Islet of Langerhans (tissue), 1 donor: ENCODE measurements at regions not wholly inside any gene's neighbourhood (a gene's known extent, or its start where the extent isn't known, plus 50 kb on each side); places are given as distances from the start of the nearest gene placed in this dataset.

Experiments used
- FAIRE-seq: peaks from one replicate; lab custom pipeline; 2011; peaks lifted over from hg19 to GRCh38; lab: Jason Lieb, UNC

DNA sequence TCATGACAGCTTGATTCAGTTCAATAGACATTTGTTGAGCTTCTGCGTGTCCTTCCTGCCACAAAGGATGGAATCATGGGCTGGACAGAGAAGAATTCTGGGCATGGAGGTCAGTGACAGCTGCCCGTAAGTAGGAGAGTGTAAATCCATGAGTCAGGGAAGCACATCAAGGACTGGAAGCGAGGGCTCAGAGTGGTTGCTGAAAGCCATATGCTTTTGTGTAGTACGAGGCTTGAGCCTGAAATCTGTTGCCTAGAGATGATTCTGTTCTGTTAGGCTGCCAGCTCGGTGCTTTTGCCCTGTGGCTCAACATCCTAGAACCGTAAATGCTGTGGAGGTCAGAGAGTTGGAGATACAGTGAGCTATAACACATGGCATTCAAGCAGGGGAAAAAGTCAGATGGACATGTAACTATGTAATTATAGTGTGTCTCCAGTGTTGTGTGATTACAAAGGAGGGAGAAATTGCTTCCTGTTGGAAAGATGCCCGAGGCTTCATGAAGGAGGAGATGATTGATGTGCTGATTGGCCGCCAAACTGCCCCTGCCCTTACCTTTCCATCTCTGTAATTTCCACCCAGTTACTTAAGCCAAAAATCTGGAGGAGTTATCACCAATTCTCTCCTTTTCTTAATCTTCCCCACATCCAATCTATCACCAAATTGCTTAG lies 92.8 kb upstream of the CACNA1E start:
- peak; percentile 94 for FAIRE-seq

DNA sequence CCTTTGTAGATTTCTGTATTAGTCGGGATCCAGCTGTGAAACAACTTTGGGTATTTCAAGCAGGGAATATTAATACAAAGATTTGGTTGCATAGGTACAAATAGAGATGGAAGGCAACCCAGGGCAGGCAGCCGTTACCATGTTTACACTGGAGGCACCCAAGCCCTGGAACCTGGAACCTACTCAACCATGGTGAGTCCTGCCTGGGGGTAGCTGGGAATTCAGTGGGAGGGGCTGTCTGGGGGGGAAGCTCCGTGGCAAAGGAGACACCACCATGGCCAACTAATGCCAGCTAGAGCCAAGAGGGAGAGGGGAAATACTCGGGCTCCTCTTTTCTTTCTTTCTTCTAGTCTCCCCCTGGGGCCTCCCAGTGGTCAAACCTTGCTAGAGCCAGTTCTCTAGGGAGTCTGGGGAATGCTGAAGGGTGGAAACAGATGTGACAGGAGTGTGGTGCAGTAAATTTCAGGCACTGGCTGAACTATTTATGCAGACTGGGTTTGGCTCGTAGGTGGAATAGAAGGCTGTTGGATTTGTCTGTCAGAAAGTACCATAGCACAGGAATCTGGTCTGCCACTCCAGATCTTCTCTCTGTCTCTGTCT lies 91.9 kb upstream of the CACNA1E start:
- no peak for FAIRE-seq

DNA sequence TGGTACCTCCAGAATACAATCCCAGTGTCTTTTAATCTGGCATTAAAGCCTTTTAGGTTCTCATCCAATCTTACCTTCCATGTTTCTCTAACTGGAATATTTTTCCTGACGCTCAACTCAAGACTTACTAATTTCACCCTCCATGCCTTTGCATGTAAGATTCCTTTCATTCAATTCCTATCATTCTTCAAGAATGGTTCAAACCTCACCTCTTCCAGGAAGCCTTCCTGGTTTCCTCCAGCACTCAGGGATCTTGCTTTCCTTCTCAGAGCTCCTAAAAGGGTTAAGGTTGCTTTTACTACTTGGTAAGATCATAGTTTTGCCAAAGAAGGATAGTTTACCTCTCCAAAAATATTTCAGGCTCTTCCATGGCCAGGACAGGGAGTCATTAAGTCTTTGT lies 91.2 kb upstream of the CACNA1E start:
- no peak for FAIRE-seq

DNA sequence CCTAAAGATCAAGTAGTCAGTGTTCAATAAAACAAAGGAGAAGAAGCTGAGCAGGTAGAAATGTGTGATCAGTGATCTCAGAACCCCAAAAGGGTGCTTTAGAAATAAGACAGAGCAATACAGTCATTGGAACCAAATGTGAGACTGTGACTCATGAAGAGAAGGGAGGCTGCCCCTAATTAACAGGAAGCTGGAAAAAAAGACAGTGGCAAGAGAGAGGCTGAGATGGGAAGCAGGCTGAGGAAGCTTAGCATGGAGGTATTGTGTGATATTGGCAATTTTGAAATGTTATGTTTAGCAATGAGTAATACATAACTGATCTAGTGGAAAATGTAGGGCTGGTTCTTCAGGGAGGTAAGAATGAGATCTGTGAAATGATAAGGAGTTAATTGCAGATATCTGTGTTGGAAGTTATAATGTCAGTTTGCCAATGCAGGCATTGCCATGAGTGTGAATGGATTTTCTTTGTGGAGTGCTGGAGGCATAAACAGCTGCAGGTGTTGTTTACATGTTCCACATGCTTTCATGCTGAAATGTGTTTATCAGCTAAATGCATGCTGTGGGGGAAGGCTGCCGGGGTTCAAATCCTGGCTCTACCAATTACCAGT lies 90.6 kb upstream of the CACNA1E start:
- no peak for FAIRE-seq

DNA sequence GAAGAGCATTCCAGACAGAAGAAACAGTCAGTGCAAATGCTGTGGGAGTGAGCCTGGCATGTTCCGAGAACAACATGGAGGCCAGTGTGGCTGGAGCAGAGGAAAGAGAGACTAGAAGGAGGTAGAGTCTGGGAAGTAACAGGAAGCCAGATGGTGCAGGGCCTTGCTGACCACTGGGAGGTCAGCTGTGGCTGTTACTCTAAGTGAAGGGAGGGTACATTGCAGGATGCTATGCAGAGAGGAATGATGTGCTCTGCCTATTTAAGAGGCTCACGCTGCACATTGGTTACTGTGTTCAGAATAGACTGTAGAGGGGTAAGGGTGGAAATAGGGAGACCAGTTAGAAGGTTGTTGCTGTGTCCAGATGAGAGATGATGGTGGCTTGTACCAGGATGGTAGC lies 88.6 kb upstream of the CACNA1E start:
- FAIRE-seq = no peak

DNA sequence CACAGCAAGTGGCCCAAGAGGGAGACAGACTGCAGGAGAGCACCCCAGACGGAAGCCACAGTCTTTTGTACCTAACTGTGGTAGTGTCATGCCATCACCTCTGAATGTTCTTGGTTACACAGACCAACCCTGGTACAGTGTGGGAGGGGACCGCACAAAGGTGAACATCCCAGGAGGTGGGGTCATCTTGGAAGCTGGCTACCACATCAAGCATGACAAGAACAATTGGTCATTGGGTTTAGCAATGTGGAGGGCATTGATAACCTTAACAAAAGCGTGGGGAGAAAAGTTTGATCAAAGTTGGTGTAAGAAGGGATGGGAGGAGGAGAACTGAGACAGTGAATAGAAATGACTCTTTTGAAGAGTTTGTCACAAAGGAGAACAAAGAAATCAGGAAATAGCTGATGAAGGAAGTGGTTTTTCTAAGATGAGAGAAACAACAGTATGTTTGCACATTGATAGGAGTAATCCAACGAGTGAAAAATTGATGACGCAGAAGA lies 87.1 kb upstream of the CACNA1E start:
- no peak for FAIRE-seq

DNA sequence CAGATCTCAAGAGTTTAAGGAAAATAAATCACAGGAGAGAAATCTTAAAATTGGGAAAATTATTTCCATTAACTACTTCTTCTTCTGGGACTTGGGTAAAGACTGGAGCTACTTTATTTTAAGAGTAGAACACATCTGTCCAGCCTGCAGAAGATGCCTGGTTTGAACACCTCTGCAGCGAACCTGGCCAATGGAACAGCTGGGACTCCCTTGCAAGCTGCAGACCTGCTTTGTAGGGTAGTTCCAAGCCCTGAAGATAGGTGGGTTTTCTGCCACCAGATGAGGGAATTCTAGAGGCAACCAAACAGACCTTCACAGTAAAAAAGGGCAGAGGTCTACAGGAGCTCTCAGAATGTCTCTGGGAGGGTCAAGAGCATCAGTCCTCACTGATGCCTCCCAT lies 86.5 kb upstream of the CACNA1E start:
- no peak for FAIRE-seq

DNA sequence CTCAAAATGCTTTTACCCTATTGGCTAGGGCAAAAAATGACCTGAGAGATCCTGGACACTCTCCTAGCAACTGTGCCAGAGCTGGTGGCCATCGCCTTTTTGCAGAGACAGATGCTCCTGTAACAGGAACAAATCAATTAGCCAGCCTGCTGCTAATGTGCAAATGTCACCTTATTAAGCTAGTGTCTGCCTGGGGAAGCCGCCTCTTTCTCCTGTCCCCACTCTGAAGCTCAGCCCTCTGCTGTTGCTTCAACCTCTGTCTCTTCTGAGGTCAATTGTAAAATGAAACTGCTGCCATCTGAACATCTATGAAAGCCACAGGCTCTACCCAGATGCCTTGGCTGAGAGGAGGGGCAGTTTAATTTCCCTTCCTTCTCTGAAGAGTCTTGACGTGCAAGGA lies 85.5 kb upstream of the CACNA1E start:
- FAIRE-seq = peak; percentile 62

DNA sequence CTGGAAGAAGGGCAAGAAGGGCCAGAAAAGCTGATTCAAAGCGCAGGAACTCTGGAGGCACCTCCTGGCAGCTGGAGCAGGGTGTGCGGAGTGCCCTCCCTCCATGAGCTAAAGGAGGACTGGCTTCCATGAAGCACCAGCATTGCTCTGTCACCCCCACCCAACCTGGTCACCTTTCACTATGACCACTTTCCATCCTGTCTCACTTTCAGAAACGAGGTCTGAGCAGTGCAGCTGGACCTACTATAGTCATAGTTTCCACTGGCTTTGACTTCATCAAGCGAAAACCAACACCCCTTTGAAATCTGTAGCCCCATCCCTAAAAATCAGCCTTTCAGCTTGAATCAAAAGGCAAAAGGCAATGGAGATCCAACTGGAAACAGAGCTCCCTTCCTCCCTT lies 84.8 kb upstream of the CACNA1E start:
- no peak for FAIRE-seq

DNA sequence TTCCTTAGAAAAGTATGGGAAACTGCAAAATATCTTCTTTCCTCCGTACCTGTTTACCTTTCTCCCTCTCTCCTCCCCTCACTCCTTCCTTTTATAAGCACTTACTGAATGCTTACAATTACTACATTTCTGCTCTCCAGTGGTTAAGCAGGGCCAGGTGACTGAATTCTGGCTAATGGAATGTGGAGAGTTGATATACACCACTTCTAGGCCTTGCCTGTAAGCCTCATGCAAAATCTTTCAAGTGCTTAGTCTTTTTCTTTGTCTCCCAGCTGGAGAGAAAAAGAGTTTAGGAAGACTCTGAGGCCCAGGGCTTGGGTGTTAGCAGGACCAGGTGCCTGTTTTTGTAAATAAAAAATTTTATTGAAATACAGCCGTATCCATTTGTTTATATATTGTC lies 77.7 kb upstream of the CACNA1E start:
- FAIRE-seq = no peak

DNA sequence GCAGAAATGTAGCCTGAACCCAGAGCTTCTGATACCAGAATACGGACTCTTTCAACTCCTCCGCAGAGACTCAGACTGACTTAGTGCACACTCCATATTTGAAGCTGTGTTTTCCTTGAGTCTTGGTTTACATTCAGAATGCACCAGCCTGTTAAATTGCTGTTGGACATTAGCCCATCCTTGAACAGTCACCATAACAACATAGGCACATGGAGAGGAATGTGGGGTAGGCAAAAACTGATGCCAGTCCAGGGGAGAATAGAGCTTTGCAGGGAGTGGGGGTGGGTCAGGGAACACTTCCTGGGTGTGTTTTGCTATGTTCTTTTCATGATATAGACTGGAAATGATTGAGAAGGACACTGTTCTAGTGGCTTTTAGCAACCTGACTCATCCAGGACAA lies 76.3 kb upstream of the CACNA1E start:
- FAIRE-seq = no peak

DNA sequence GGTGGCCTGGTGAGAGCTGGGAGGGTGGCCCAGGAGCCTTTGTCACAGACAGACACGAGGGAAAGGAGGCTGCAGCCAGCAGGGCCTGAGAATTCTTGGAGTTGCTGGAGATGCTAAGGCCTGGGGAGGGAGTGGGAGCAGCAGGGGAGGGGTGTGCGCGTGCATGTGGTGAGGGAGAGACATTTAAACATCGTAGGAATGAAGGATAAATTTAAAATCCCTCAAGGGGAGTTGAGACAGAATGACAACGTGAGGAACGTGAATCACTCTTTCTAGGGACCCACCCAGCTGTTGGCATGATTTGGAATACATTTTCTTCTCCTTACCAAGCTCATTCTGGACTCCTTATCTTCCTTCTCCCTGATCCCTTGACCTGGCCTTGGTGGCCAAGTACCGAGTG lies 73.3 kb upstream of the CACNA1E start:
- FAIRE-seq = no peak

DNA sequence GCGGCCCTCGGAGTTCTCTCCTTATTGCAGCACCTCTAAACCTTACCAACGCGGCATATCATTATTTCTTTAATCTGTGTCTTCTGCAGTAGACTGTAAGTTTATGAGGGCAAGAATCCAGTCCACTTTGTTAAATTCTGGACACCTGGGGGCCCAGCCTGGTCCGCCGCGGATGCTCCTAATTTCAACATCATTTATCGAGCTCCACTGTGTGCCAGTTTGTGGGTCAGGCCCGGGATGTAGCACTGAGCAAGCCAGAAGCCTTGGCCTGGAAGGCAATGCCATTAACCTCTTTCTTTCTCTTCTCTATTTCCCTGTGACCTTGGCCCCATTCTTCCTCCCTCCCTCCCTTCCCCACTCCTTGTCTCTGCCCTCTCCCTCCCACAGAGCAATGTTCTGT lies 70.6 kb upstream of the CACNA1E start:
- FAIRE-seq = no peak

DNA sequence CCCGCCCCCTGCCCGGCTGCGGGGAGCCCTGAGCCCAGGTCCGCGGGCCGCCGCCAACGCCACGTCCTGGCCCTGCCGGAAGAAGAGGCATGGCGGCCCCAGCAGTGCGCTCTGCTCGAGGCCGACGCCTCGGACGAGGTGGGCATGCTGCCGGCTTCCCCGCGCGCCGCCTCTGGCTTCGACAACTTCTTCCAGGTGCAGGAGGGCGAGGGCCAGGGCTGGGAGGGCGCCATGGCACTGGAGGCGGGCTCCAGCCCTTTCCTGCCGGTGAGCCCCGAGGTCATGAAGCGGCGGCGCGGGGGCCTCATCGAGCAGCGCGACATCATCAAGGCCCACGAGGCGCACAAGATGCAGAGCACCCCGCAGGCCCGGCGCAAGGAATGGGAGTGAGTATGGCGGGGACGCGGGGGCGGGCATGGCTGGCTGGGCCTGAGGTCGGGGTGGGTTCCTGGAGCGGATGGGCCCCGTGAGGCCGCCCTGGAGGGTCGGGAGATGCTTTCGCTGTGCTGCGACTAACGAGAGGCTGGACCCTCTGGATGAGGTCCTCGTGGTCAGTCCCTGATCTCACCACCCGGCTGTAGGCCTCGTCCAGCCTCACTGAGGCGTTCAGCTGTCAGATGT lies 70.0 kb upstream of the CACNA1E start:
- FAIRE-seq = no peak

DNA sequence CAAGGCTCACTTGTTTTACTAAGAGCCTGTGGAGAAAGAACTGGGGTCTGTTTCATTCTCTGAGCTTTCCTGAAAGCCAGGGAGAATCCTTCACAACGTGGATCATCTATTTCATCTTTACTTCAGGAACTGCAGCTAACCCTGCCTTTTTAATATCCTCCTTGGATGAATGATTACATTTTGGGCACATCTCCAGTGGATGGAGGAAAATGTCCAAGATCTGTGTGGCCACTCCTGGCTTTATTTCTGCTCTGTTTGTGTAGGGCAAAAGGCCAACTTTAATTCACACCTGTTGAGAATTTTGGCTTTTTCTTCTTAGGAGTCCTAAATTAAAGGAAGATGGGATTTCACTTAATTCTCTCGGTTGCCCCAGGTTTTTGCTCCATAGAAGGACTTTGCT lies 69.5 kb upstream of the CACNA1E start:
- no peak for FAIRE-seq

DNA sequence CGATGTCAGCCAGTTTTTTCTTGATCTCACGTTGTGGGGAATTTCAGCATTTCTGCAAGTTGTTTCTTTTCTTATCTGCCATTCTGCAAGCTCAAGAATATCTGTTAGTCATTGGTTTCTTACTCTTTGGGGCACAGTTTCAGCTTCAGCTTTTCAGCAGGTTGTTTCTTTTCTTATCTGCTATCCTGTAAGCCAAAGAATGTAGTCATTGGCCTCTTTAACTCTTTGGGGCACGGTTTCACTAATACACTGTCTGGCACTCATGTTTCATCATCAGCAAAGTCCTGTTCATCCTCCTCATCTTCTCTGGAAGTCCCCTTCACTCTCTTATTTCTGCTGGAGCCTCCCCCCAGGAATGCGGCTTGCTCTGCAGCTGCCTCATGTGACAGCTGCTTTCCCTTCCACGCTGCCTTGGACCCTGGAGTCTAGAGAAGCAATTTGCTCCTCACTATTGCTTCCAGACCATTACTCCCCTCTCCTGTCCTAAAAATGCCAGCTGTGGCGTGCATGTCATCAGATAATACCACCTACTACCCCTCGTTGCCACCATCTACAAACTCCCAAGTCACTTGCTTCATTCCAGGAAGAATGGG lies 67.0 kb upstream of the CACNA1E start:
- FAIRE-seq = no peak

DNA sequence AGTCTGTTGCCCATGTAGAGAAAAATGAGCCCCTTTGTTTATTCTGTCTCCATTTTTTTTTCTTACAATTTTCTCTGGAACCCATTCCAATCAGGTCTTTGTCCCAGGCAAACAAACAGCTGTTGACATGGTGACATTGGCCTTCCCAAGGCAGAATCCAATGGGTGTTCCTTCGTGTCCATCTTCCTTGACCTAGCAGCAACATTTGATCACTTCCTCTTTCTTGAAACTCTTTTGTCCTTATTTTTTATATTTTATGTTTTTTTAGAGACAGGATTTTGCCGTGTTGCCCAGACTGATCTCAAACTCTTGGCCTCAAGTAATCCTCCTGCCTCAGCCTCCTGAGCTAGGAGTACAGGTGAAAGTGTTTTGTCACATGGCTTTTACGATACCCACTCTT lies 65.4 kb upstream of the CACNA1E start:
- FAIRE-seq = no peak

DNA sequence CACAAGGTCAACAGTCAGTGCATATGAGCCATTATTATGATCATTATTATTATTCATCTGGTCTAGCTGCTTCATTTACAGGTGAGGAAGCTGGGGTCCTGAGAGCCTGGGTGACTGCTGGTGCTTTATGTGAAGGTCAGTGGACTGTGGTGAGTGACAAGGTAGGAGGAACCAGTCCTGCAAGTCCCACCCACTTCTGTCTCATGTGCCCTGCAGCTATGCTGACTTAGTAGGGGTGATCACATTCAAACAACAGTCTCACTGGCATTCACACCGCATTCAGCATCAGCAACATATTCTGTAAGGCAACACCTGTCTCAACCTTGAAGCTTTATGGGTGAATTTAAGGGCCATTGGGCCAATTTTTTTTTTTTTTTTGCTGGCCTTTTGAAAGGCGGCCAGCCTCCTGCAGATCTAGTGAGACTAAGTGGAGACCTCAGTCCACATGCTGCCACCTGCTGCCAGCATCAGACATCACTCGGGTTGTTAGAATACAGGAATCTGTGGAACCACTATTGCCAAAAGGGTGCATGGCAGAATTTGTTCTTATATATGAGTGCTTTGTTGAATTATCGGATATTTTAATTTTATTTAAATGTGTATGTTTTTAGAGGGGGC lies 59.9 kb upstream of the CACNA1E start:
- no peak for FAIRE-seq

DNA sequence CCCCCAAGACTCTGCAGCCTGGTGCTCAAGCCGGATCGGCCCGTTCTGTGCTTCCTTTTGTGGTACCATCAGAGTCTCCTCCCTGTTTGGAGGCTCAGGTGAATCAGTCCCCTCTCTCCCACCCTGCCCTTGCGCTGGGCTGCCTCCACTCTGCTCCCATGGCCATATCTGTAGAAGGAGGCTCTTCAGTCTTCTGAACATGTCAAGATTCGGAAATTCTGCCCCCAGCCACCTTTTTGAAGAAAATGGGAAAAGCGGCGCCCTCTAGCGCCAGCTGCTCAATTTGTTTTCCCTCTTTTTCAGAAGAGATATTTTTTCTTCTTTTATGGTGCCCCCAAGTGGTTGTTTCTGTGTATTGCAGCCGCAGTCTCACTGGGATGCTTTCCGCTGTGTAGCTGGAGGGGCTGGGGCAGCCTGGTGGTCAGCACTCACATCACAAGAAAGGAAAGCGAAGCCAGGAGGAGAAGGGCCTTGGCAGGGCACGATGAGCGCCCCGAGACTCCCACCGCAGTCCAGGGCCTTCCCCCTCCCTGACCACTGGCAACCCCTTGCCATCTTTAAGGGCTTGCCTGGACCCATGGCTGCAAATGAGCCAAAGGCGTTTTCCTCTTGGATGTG lies 58.4 kb upstream of the CACNA1E start:
- peak; percentile 38 for FAIRE-seq

DNA sequence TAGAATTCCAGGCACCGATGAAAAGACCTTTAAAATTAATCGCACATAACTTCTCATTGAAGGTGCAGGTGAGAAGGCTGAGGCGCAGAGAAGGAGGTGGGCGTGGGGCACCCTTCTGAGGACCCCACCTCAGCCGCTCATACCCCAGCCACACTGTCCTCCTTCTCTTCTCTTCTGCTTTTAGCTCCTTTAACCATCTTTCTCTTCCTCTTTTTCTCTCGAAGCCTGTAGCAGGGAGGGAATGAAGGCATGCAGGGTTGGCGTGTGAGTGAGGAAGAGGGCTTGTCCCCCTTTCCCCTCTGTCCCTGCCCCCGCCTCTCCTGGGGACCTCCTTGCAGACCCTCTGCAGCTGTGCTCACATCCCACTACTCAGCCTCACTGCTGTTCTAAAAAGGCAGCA lies 57.8 kb upstream of the CACNA1E start:
- no peak for FAIRE-seq

DNA sequence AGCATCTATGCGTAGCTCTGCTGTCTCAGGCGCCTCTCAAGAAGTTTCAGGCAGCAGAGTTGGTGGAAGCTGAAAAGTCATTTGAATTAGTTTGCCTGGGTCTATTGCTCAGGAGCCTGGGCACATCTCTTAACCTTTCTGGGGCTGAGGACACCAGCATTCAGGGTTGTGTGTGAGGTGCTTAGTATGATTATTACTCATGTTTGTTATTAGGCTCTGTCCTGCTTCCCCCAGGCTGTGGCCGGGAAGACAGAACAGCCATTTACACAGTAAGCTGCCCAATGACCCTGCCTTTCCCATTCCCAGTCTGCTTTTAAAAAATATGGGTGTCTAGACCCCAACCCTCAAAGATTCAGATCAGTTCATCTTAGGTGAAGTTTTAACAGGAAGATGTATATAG lies 53.9 kb upstream of the CACNA1E start:
- no peak for FAIRE-seq
